ENCODE measurements at regions not wholly inside any gene's neighbourhood (a gene's known extent, or its start where the extent isn't known, plus 50 kb on each side); places are given as distances from the start of the nearest gene placed in this dataset.

DNA sequence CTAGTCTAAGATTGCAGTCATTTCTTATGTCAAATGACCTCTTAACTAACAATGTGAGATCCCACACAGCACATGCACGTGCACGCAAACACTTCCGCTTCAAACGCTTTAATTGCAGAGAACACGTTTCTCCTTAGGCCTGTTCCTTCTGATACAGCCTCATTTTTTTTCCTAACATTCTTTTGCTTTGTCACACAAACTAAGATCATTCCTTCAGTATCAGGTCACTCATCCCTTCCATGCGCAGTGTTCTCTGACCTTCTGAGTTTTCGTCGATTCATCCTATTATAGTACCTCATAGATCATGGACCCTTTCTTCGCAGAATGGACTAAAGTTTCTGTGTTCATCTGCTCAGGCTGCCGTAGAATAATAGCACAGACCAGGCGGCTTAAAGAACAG lies 327.1 kb upstream of the CDH19 start:
- no peak for TF ChIP-seq EZH2 (IDR thresholded peaks at IDR 0.05; ENCODE audit: borderline replicate concordance, low read length)
- TF ChIP-seq, protein P1, sequence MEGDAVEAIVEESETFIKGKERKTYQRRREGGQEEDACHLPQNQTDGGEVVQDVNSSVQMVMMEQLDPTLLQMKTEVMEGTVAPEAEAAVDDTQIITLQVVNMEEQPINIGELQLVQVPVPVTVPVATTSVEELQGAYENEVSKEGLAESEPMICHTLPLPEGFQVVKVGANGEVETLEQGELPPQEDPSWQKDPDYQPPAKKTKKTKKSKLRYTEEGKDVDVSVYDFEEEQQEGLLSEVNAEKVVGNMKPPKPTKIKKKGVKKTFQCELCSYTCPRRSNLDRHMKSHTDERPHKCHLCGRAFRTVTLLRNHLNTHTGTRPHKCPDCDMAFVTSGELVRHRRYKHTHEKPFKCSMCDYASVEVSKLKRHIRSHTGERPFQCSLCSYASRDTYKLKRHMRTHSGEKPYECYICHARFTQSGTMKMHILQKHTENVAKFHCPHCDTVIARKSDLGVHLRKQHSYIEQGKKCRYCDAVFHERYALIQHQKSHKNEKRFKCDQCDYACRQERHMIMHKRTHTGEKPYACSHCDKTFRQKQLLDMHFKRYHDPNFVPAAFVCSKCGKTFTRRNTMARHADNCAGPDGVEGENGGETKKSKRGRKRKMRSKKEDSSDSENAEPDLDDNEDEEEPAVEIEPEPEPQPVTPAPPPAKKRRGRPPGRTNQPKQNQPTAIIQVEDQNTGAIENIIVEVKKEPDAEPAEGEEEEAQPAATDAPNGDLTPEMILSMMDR (IDR thresholded peaks at IDR 0.05; ENCODE audit: low read length), result no peak
